ENCODE measurements at regions not wholly inside any gene's neighbourhood (a gene's known extent, or its start where the extent isn't known, plus 50 kb on each side); places are given as distances from the start of the nearest gene placed in this dataset.

- TF ChIP-seq CTCF (optimal IDR thresholded peaks at IDR 0.05 in 1 of 3, IDR thresholded peaks at IDR 0.05 in 1 of 3, conservative IDR thresholded peaks at IDR 0.05 in 1 of 3; ENCODE audit: extremely low read depth in 1 of 3, insufficient read depth in 2 of 3, low read length in 3 of 3) (no peak), EZH2 (IDR thresholded peaks at IDR 0.05; ENCODE audit: low read length) (no peak)
Observed at GRCh38 chr2:210955591-210955990, 399.2 kb downstream of the CPS1 start.

Data from keratinocyte (primary cell).